ENCODE measurements at regions not wholly inside any gene's neighbourhood (a gene's known extent, or its start where the extent isn't known, plus 50 kb on each side); places are given as distances from the start of the nearest gene placed in this dataset.

- no peak for DNase-seq (ENCODE audit: low spot score)
Measured at GRCh38 chr1:201612645-201613044, 73.7 kb downstream of the NAV1 start.

DNA sequence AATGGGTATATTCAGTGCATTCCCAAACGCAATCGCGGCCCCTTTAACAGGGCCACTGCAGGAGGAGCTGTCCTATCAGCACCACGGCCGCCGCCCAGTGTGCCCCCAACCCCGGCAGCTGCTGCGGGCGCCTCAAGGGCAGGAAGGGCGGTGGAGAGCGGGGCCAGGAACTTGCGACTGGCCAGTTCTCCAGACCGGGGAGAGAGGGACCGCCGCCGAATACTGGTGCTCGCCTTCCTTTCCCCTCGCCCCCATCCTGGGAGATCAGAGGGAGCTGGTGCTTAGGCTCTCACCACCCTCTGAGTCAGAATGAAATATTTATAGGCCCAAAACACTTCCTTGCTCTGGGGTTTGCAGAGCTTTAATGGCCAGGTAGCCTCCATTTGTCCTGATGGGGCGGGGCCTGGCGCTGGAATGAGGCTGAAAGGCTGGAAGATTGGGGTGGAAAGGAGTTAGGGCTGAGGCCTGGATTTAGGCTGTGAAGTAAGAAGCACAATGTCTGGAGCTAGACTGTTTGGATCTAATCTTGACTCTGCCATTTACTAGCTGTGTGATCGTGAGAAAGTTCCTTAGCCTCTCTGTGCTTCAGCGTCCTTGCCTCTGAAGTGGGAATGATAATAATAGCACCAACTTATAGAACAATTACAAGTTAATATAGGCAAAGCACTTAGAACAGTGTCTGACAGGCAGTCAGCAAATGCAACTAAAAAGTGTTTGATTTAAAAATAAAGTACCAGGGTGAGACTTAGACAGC lies 75.5 kb downstream of the NAV1 start:
- peak; percentile 67 for DNase-seq (ENCODE audit: low spot score)

DNA sequence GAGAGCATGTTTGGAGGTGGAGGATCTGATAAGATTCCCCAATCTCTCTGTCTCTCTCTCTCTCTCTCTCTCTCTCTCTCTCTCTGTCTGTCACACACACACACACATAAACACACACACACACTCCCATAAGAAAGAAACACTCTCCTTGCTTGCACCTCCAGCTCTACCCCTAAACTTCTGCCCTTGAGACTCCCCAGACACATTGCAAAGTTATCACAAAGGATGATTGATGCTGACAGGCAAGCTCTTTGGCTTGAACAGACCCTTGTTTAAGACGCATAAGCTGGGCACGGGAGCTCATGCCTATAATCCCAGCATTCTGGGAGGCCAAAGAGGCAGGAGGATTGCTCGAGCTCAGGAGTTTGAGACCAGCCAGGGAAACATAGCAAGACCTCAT lies 78.2 kb downstream of the NAV1 start:
- no peak for DNase-seq (ENCODE audit: low spot score)

DNA sequence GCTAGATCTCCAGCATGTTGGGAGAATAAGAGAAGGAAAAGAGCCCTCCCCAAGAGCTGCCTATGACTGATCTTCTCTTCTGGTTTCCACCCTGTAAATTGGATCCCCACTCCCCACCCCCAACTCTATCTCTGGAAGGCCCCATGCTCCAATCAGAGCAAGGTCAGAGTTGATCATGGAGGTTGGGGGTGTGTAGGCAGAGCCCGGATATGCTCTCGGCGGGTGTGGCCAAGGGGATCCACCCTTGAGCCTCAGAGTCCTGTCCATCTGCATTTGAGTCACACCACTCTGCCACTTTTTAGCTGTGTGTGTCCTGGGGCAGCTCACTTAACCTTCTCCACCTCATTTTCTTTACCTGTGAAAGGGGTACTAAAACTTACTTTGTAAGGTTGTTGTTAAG lies 79.5 kb downstream of the NAV1 start:
- no peak for DNase-seq (ENCODE audit: low spot score)

DNA sequence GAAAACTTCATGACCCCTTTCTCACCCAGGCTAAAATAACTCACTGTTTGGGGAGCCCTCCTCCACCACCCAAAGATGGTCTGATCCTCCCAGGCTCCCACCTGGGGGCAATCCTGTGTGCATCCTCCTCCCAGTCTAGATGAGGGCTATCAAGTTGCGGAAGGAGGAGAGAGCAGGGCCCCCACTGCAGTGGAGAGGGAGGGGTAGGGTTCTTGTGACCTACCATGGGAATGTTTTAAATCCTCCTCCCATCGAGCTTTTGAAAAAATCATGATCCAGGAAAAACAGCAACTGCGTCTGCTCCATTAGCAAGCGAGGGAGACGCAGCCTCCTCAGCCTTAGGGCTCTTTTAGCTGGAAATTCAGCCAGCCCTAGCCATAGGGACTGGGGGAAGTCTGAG lies 80.0 kb downstream of the NAV1 start:
- no peak for DNase-seq (ENCODE audit: low spot score)

DNA sequence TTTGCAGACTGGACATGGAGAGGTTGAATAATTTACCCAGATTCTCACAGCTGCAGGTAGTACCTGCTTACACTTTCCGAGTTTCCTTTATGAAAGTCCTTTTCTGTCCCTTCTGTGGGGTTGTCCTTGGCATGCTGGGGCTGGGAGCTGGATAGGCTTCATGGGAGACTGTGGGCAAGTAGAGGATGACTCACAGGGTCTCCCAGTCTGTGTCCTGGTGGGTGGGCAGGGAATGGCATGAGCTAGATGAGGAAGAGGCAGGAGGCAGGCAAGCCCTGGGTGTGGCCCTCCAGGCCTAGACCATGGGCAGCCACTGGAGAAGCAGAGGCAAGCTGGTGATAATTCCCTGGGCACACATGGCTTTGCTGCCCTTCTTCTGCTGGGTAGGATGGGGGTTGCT lies 80.6 kb downstream of the NAV1 start:
- no peak for DNase-seq (ENCODE audit: low spot score)

GRCh38 chr1:201622353-201622752 lies 83.4 kb downstream of the NAV1 start:
- no peak for DNase-seq (ENCODE audit: low spot score)

DNA sequence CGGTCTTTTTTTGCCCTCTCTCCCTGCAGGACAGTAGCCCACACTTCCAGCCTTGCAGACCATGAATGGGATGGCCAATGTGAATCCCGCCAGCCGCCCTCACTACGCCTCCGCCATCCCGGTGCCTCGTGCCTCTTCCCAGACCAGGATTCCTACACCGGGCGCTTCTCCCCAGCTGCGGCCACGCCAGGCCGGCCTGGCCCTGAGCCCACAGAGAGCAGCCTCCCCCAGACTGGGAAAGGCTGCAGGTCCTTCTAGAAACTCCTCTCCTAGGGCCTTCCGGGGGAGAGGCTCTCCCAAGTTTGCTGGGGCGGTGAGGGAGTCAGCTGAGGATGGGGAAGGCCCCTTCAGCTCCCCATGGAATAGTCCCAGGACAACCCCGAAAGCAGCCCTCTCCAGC lies 83.9 kb downstream of the NAV1 start:
- DNase-seq (ENCODE audit: low spot score): no peak

DNA sequence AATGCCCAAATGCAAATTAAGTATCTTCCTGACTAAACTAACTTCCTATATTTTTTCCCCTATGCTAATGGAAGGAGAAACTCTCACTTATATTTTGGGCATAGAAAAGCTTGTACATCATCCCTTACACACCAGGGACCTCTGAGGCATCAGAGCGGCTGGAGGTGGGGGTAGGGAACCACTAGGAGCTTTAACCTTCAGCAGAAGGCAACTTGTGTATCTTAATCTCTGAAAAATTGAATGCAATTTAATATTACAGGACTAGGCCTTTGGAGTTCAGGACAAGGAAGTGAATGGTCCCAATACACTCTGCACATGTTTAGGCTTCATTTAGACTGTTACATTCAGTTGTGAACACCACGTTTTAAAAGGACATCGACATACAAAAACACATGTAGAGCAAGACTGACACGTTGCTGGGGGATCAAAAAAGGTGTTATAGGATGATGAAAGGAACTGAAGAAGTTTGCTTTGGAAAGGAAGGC lies 85.9 kb downstream of the NAV1 start:
- no peak for DNase-seq (ENCODE audit: low spot score)

GRCh38 chr1:201625226-201625761 lies 86.4 kb downstream of the NAV1 start:
- DNase-seq (ENCODE audit: low spot score): peak; percentile 88

- no peak for DNase-seq (ENCODE audit: low spot score)
Measured at GRCh38 chr1:201625851-201626251, 86.9 kb downstream of the NAV1 start.

- peak; percentile 42 for DNase-seq (ENCODE audit: low spot score)
Measured at GRCh38 chr1:201626629-201627275, 87.8 kb downstream of the NAV1 start.

DNA sequence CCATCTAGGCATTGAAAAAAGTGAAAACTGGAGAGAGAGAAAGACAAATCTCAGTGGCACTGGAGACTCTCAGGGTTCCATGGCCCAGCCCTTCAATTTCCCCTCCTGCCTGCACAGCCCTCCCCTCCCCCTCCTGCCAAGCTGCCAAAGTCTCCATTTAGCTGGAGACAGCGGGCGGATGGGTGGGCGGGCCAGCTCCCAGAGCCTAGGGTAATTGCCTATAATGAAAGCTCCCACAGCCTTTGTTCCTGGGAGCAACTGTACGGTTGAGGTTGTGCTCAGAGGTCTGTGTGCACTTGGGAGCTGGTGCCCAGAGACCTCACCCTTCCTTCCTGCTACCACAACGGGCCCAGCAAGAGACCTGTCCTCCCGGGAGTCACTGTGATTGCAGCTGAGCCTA lies 89.6 kb downstream of the NAV1 start:
- DNase-seq (ENCODE audit: low spot score): no peak

- peak; percentile 65 for DNase-seq (ENCODE audit: low spot score)
Measured at GRCh38 chr1:201630582-201630981, 91.7 kb downstream of the NAV1 start.

DNA sequence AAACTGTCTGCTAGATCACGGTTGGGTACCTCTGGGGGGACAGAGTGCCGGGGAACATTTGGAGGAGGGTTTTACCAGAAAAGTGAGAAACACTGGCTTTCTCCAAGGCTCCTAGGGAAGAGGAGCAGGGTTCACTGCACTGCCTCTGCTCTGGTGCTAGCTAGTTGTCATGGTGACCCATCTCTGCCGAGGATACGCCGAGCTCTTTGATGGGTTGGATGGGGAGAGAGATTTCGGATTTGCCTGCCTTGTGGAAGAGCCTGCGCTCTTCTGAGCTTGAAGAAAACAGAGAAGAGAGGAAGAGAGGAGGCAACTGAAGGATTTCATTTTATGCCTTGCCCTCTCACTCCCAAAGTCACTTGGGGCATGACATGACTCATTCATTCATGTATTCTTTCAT lies 92.1 kb downstream of the NAV1 start:
- no peak for DNase-seq (ENCODE audit: low spot score)

GRCh38 chr1:201632364-201632952 lies 93.5 kb downstream of the NAV1 start:
- no peak for DNase-seq (ENCODE audit: low spot score)

GRCh38 chr1:201633297-201633696 lies 94.4 kb downstream of the NAV1 start:
- no peak for DNase-seq (ENCODE audit: low spot score)

DNA sequence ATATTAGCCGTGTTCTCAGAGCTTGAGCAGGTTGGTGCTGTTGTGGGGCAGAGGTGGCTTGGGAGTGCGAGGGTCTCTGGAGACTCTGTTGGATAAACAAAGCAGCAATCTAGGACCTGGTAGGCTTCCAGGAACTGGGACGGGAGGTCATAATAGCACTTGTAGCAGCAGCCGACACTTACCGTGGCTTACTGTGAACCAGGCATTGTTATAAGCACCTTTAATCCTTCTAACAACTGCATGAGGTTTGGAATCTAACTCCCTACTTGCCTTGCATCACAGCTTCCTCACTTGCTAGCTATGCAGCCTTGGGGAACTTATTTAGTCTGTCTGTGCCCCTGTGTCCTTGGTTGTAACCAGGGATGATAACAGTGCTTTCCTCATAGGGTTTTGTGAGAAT lies 94.9 kb downstream of the NAV1 start:
- DNase-seq (ENCODE audit: low spot score): no peak

- no peak for DNase-seq (ENCODE audit: low spot score)
Measured at GRCh38 chr1:201634261-201634660, 95.3 kb downstream of the NAV1 start.

DNA sequence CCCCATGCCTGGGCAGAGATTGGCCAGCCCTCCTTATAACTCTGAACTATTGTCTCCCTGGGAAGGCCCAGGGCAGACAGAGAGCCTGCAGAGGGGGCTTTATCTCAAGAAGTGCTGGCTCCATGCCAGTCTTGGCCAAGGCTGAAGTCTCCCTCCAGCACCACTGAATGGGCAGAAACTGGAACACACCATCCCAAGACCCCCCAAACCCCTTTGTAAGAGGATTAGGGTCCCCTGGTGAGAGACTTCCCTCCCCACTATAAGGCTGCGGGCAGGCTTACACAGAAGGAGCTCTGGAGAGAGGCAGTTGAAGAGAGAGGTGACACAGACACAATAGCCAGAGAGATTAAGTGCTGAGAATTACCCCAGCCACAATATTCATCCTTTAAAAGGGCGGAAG lies 97.2 kb downstream of the NAV1 start:
- no peak for DNase-seq (ENCODE audit: low spot score)

DNA sequence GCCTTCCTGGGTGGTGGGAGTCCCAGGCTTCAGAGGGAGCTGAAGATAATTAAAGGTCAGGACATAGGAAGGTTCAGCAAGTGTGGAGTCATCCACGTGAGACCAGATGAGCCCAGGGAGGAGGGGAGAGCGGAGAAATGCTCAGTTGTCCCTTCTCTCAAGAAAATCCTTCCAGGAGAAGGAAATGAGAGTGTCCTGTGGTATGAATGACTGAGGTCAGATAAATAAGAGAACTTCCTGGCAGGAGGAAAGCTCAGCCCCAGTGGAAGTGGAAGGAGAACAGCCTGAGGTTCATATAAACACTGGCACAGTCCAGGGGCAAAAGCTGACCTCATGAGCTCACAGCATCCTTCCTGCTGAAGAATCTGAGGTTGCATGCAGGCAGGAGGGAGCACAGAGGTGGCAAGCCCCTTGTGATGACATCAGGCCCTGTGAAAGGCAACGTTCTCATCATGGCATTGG lies 97.6 kb downstream of the NAV1 start:
- DNase-seq (ENCODE audit: low spot score): peak; percentile 45

GRCh38 chr1:201637282-201638079 lies 98.6 kb downstream of the NAV1 start:
- peak; percentile 65 for DNase-seq (ENCODE audit: low spot score)

All from AG20443 (cell line).